Astrocyte of the cerebellum (primary cell): ENCODE measurements at regions not wholly inside any gene's neighbourhood (a gene's known extent, or its start where the extent isn't known, plus 50 kb on each side); places are given as distances from the start of the nearest gene placed in this dataset.
"Not testable (repeated sequence)": the region's sequence is repeated elsewhere in the genome, so short reads cannot be mapped to it uniquely, and the experiment has no call there.

Experiments used
- DNase-seq: peaks from one replicate; pipeline ENCODE4 v3.0.0-alpha.2; 2011; ENCODE audit warnings: low read depth
- H3K4me3 ChIP-seq: 2 replicates; pipeline ENCODE4 v1.5.1; 2011; ENCODE audit warnings: mild to moderate bottlenecking, low read depth, low read length, moderate library complexity
- in situ Hi-C: cut with HindIII; loops from 2 replicates; pipeline ENCODE4 v1.10.0; 2017; ENCODE audit warnings: low sequenced_read_pairs
- TF ChIP-seq, protein P1 (sequence below): IDR thresholded peaks from 2 replicates; pipeline ENCODE4 v1.5.1; 2012; ENCODE audit warnings: low read length, low read depth, moderate library complexity, mild to moderate bottlenecking; ENCODE audit errors: missing control alignments

DNA sequence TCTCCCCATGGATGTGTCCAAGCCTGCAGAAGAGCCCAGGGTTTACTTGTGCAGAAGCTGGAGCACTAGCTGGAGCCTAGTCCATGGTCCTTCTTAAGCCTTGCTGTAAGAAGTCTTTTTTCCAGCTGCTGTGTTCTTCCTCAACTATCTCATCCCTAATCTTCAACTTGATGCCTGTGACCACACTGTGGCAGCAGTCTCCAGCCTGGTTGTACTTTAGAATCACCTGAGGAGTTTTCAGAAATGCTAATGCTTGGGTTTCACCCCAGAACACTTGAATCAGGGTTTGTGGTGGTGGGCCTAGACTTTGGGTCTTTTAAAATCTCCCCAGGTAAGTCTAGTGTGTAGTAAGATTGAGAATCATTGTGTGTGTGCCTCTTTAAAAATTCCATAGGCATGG is 173.6 kb downstream of the ADCYAP1 start:
- TF ChIP-seq, protein P1, sequence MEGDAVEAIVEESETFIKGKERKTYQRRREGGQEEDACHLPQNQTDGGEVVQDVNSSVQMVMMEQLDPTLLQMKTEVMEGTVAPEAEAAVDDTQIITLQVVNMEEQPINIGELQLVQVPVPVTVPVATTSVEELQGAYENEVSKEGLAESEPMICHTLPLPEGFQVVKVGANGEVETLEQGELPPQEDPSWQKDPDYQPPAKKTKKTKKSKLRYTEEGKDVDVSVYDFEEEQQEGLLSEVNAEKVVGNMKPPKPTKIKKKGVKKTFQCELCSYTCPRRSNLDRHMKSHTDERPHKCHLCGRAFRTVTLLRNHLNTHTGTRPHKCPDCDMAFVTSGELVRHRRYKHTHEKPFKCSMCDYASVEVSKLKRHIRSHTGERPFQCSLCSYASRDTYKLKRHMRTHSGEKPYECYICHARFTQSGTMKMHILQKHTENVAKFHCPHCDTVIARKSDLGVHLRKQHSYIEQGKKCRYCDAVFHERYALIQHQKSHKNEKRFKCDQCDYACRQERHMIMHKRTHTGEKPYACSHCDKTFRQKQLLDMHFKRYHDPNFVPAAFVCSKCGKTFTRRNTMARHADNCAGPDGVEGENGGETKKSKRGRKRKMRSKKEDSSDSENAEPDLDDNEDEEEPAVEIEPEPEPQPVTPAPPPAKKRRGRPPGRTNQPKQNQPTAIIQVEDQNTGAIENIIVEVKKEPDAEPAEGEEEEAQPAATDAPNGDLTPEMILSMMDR = no peak

DNA sequence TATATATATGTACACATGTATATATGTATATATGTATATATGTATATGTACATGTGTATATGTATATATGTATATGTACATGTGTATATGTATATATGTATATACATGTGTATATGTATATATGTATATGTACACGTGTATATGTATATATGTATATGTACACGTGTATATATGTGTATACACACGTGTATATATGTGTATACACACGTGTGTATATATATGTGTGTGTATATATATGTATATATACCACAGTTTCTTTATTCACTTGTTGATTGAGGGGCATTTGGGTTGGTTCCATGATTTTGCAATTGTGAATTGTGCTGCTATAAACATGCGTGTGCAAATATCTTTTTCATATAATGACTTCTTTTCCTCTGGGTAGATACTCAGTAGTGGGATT is 179.0 kb downstream of the ADCYAP1 start:
- in situ Hi-C loops, H3K4me3 ChIP-seq, DNase-seq: not testable (repeated sequence)

More for the DNA sequence above, 173.6 kb downstream of the ADCYAP1 start:
- DNase-seq = no peak
- H3K4me3 ChIP-seq = no peak overlapping the region
- in situ Hi-C loops = no loop called here

- TF ChIP-seq, protein P1 = no peak
- in situ Hi-C loops = loop anchor here (5.0 kb wide), 1 partner anchor 73 kb away; no protein-coding TSS in a partner anchor
- no peak for DNase-seq
Measured at GRCh38 chr18:1090758-1091157, 186.1 kb downstream of the ADCYAP1 start.

GRCh38 chr18:1092228-1092627 is 187.6 kb downstream of the ADCYAP1 start:
- in situ Hi-C loops = loop anchor here (5.0 kb wide), 1 partner anchor 75 kb away; no protein-coding TSS in a partner anchor
- no peak for DNase-seq
- no peak overlapping the region for H3K4me3 ChIP-seq
- TF ChIP-seq, protein P1 = no peak

More at GRCh38 chr18:1090758-1091157, 186.1 kb downstream of the ADCYAP1 start:
- H3K4me3 ChIP-seq = no peak overlapping the region

DNA sequence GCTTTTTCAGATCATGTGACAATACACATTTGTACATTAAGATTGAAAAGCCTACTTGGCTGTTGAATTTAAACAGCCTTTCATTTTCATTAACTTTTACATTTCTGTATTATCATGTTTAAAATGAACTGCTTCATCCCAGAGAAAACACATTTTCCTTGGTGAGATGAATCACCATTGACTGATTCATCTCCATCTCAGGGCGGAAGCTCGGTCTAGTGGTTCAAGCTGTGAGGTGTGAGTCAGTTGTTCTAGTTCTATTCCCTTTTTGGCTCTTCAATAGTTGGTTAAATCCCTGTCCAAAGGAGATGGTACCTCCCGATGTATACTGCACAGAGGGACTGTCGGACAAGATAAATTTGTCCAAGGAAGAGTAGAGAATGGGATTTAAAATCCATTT is 189.7 kb downstream of the ADCYAP1 start:
- peak; percentile 71 for DNase-seq
- in situ Hi-C loops = loop anchor here (5.0 kb wide), 1 partner anchor 77 kb away; no protein-coding TSS in a partner anchor

DNA sequence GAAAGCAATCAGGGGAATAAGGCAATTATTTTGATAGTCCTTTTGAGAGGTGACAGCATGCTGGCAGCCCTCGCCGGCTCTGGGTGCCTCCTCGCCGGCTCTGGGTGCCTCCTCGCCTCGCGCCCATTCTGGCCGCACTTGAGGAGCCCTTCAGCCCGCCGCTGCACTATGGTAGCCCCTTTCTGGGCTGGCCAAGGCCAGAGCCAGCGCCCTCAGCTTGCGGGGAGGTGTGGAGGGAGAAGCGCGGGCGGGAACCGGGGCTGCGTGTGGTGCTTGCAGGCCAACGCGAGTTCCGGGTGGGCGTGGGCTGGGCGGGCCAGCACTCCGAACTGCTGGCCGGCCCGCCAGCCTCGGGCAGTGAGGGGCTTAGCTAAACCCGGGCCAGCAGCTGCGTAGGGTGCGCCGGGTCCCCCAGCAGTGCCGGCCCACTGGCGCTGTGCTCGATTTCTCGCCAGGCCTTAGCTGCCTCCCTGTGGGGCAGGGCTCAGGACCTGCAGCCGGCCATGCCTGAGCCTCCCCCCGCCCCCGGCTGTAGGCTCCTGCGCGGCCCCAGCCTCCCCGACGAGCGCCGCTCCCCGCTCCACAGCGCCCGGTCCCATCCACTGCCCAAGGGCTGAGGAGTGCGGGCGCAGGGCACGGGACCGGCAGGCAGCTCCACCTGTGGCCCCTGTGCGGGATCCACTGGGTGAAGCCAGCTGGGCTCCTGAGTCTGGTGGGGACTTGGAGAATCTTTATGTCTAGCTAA is 193.5 kb downstream of the ADCYAP1 start:
- DNase-seq, in situ Hi-C loops, H3K4me3 ChIP-seq: not testable (repeated sequence)

More for the DNA sequence above, 189.7 kb downstream of the ADCYAP1 start:
- TF ChIP-seq, protein P1 = no peak
- no peak overlapping the region for H3K4me3 ChIP-seq

DNA sequence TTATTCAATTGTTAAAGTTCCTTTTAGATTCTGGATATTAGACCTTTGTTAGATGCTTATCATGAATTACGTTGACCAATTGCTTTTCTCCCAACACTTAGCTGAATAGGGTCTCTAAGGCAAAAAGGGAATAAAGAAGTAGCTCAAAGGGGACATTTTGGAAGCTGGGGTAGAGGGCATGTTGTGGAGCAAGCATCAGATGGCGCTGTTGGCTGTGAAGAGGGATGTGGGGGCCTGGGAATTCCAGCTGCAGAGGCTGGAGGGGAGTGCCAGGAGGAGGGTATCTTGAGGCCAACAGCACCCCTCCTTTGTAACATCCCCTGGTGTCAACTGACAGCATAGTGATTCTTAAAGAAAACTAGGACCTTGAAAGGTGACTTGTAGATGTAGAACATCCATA is 198.2 kb downstream of the ADCYAP1 start:
- DNase-seq = no peak
- TF ChIP-seq, protein P1 = no peak
- in situ Hi-C loops = no loop called here
- H3K4me3 ChIP-seq = no peak overlapping the region

- no peak for DNase-seq
- in situ Hi-C loops = no loop called here
- TF ChIP-seq, protein P1 = no peak
- H3K4me3 ChIP-seq = no peak overlapping the region
Measured at GRCh38 chr18:1103537-1103936, 198.9 kb downstream of the ADCYAP1 start.
